H1 (cell line): ENCODE measurements at regions not wholly inside any gene's neighbourhood (a gene's known extent, or its start where the extent isn't known, plus 50 kb on each side); places are given as distances from the start of the nearest gene placed in this dataset.

Experiments
- CTCF ChIA-PET: fragments of 300-600 bp; sonication (Branson Sonifier 250); formaldehyde crosslinking; loops from one replicate; lab custom pipeline; 2021; ENCODE audit not compliant: partially characterized antibody; lab: Charles Lee
- POLR2A ChIA-PET: fragments of 300-600 bp; sonication (Branson Sonifier 250); formaldehyde crosslinking; loops from one replicate; lab custom pipeline; 2021; ENCODE audit warnings: inconsistent platforms; ENCODE audit not compliant: partially characterized antibody; lab: Charles Lee
- DNase-seq, 2 experiments: peaks; one replicate each; pipeline versions ENCODE4 v3.0.0 to v3.0.0-alpha.2; 2010 to 2022; ENCODE audit warnings: low spot score in 2 of 2, low read depth in 1 of 2, mixed read lengths in 1 of 2
- FAIRE-seq: peaks from 2 replicates; lab custom pipeline; 2011; peaks lifted over from hg19 to GRCh38; lab: Jason Lieb, UNC
- H2AFZ ChIP-seq: 2 replicates; pipeline ENCODE4 v1.8.1; 2012; ENCODE audit warnings: low read length, inconsistent platforms
- H2AK5ac ChIP-seq: 2 replicates; pipeline ENCODE4 v1.6.1; 2013; ENCODE audit warnings: low read depth, low read length
- H2BK120ac ChIP-seq: replicated peaks from 2 replicates; pipeline ENCODE3; 2013; ENCODE audit warnings: low read depth, low read length, inconsistent platforms
- H2BK12ac ChIP-seq: 2 replicates; pipeline ENCODE4 v1.6.1; 2013; ENCODE audit warnings: low read depth, low read length
- H2BK15ac ChIP-seq: 2 replicates; pipeline ENCODE4 v1.6.1; 2013; ENCODE audit warnings: low read length
- H2BK20ac ChIP-seq: 2 replicates; pipeline ENCODE4 v1.6.1; 2013; ENCODE audit warnings: low read length
- H2BK5ac ChIP-seq: 2 replicates; pipeline ENCODE4 v1.6.1; 2013; ENCODE audit warnings: low read depth, low read length
- H3K14ac ChIP-seq: 2 replicates; pipeline ENCODE4 v1.6.1; 2013; ENCODE audit warnings: inconsistent platforms; ENCODE audit not compliant: insufficient read length
- H3K18ac ChIP-seq: 2 replicates; pipeline ENCODE4 v1.6.1; 2013; ENCODE audit warnings: low read length; ENCODE audit errors: extremely low read depth
- H3K23ac ChIP-seq: 2 replicates; pipeline ENCODE4 v1.6.1; 2013; ENCODE audit warnings: inconsistent platforms; ENCODE audit not compliant: insufficient read length
- H3K23me2 ChIP-seq: 2 replicates; pipeline ENCODE4 v1.6.1; 2013; ENCODE audit warnings: low read depth, low read length
- H3K27ac ChIP-seq: 2 replicates; pipeline ENCODE4 v1.6.1; 2011; ENCODE audit warnings: low read depth, low read length, inconsistent platforms
- H3K27me3 ChIP-seq, 4 experiments: replicated peaks in 1 of 4; 1 replicate in 1 of 4; 2 replicates in 3 of 4; pipeline versions ENCODE4 v1.6.1 to v1.8.1; 2011 to 2013; ENCODE audit warnings: low read length in 3 of 4, mild to moderate bottlenecking in 3 of 4, inconsistent platforms in 2 of 4, mixed read lengths in 2 of 4, moderate library complexity in 1 of 4; ENCODE audit not compliant: control insufficient read depth in 3 of 4, insufficient read depth in 3 of 4; ENCODE audit errors: extremely low read depth in 1 of 4
- H3K36me3 ChIP-seq, 4 experiments: 2 replicates each; pipeline versions ENCODE4 v1.6.1 to v1.8.1; 2011 to 2013; ENCODE audit warnings: mild to moderate bottlenecking in 4 of 4, low read length in 3 of 4, moderate library complexity in 2 of 4, control low read depth in 1 of 4, inconsistent platforms in 1 of 4; ENCODE audit not compliant: insufficient read depth in 4 of 4, control insufficient read depth in 2 of 4
- H3K4ac ChIP-seq: replicated peaks from 2 replicates; pipeline ENCODE3; 2013; ENCODE audit warnings: low read length, low read depth, mixed read lengths, inconsistent platforms; ENCODE audit not compliant: insufficient read length
- H3K4me1 ChIP-seq, 4 experiments: replicated peaks in 1 of 4; 1 replicate in 1 of 4; 2 replicates in 3 of 4; pipeline versions ENCODE4 v1.6.1 to v1.8.1; 2011 to 2013; ENCODE audit warnings: low read length in 3 of 4, inconsistent platforms in 2 of 4, mixed read lengths in 1 of 4; ENCODE audit not compliant: insufficient read depth in 4 of 4, control insufficient read depth in 3 of 4
- H3K4me2 ChIP-seq, 2 experiments: 2 replicates each; pipeline versions ENCODE4 v1.6.1 to v1.8.1; 2011 to 2013; ENCODE audit warnings: low read depth in 2 of 2, low read length in 2 of 2, control low read depth in 1 of 2, inconsistent platforms in 1 of 2, mild to moderate bottlenecking in 1 of 2; ENCODE audit not compliant: insufficient read depth in 1 of 2
- H3K4me3 ChIP-seq, 4 experiments: fragments of 200-600, 300-600 bp in 1 of 4; sonication (generic), shearing (Covaris generic), sonication (Bioruptor Twin) in 1 of 4; 2 replicates each; pipeline versions ENCODE4 v1.5.1 to v1.8.1; 2011 to 2016; ENCODE audit warnings: low read length in 4 of 4, low read depth in 3 of 4, control low read depth in 2 of 4, inconsistent platforms in 2 of 4, mild to moderate bottlenecking in 2 of 4, mixed read lengths in 1 of 4, moderate library complexity in 1 of 4; ENCODE audit not compliant: insufficient read depth in 2 of 4; ENCODE audit errors: extremely low read depth in 1 of 4
- H3K56ac ChIP-seq: replicated peaks from 2 replicates; pipeline ENCODE3; 2013; ENCODE audit warnings: low read depth, mild to moderate bottlenecking, mixed read lengths, low read length, inconsistent platforms; ENCODE audit not compliant: insufficient read length
- H3K79me1 ChIP-seq: 2 replicates; pipeline ENCODE4 v1.6.1; 2013; ENCODE audit warnings: low read depth, low read length, control low read depth
- H3K79me2 ChIP-seq, 2 experiments: 2 replicates each; pipeline versions ENCODE4 v1.6.1 to v1.8.1; 2012 to 2013; ENCODE audit warnings: low read length in 2 of 2, mild to moderate bottlenecking in 2 of 2, inconsistent platforms in 1 of 2; ENCODE audit not compliant: insufficient read depth in 2 of 2, control insufficient read depth in 1 of 2
- H3K9ac ChIP-seq, 4 experiments: replicated peaks in 1 of 4; 1 replicate in 1 of 4; 2 replicates in 3 of 4; pipeline versions ENCODE4 v1.6.1 to v1.8.1; 2011 to 2013; ENCODE audit warnings: low read depth in 3 of 4, low read length in 3 of 4, control low read depth in 2 of 4, mild to moderate bottlenecking in 2 of 4, moderate library complexity in 2 of 4, inconsistent platforms in 1 of 4; ENCODE audit errors: extremely low read depth in 1 of 4
- H3K9me3 ChIP-seq, 2 experiments: 2 replicates each; pipeline versions ENCODE4 v1.6.1 to v1.8.1; 2012 to 2013; ENCODE audit warnings: mild to moderate bottlenecking in 2 of 2, moderate library complexity in 2 of 2, control low read depth in 1 of 2, inconsistent platforms in 1 of 2, low read depth in 1 of 2, low read length in 1 of 2, mixed read lengths in 1 of 2; ENCODE audit not compliant: insufficient read depth in 2 of 2
- H4K20me1 ChIP-seq, 2 experiments: replicated peaks in 1 of 2; 2 replicates each; pipeline versions ENCODE3 to v1.8.1; 2011 to 2013; ENCODE audit warnings: inconsistent platforms in 2 of 2, low read length in 2 of 2, mild to moderate bottlenecking in 1 of 2; ENCODE audit not compliant: insufficient read depth in 2 of 2, control insufficient read depth in 1 of 2
- H4K5ac ChIP-seq: 2 replicates; pipeline ENCODE4 v1.6.1; 2013; ENCODE audit warnings: low read length, low read depth, mixed read lengths, inconsistent platforms; ENCODE audit not compliant: insufficient read length
- H4K8ac ChIP-seq: 2 replicates; pipeline ENCODE4 v1.8.0; 2013; ENCODE audit warnings: mild to moderate bottlenecking, moderate library complexity, low read length, inconsistent platforms; ENCODE audit not compliant: insufficient read depth; ENCODE audit errors: extremely low read depth
- H4K91ac ChIP-seq: replicated peaks from 2 replicates; pipeline ENCODE3; 2013; ENCODE audit warnings: low read length, mixed read lengths, inconsistent platforms; ENCODE audit not compliant: insufficient read length
- ASH2L ChIP-seq: fragments of 200-600, 300-600 bp; sonication (generic); IDR thresholded peaks from one replicate; pipeline ENCODE4 v1.7.1; 2017; ENCODE audit warnings: low read length
- BACH1 ChIP-seq: IDR thresholded peaks from 2 replicates; pipeline ENCODE4 v1.6.1; 2012; ENCODE audit warnings: low read length, improper control_type of control experiment
- JUND ChIP-seq: IDR thresholded peaks from 2 replicates; pipeline ENCODE4 v1.6.1; 2011; ENCODE audit warnings: mild to moderate bottlenecking, improper control_type of control experiment, low read length
- WGBS, 2 experiments: shearing (Covaris generic) in 1 of 2; methylation state at CpG; one replicate each; pipeline versions ENCODE4 v1.1.6 to v1.1.7; 2013 to 2015; ENCODE audit warnings: low lambda C conversion rate in 2 of 2, mixed read lengths in 2 of 2, inconsistent platforms in 1 of 2, low coverage in 1 of 2, missing lambda C conversion rate in 1 of 2; ENCODE audit not compliant: insufficient replicate concordance in 2 of 2, insufficient coverage in 1 of 2, insufficient read length in 1 of 2; ENCODE audit errors: extremely low coverage in 1 of 2, missing lambda C conversion rate in 1 of 2; 5-methylcytosine and 5-hydroxymethylcytosine counted together

DNA sequence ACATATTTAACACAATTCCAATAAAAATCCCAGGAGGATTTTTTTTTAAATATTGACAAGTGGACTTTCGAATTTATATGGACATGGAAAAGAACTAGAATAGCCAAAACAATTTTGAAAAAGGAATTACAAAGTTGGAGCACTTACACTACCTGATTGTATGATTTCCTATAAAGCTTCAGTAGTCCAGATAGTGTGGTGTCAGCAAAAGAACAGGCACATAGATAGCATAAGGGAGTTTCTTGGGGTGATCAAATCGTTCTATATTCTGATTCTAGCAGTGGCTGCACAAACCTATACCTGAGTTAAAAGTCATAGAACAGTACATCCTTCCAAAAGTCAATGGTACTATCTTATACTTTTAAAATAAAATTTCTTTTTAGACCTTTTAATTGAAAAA is 66.4 kb upstream of the CES5A start:
- Histone ChIP-seq H4K91ac (no peak overlapping the region), H3K23ac (no peak overlapping the region), H4K20me1 (no peaks in the 10 kb centered on the region), H3K23me2 (no peaks in the 10 kb centered on the region), H2AK5ac (no peak overlapping the region), H2AFZ (no peak overlapping the region), H3K79me2 (no peaks in the 10 kb centered on the region), H3K4me1 (0 out of 7 replicates have a peak, but pooled peaks cover 0 to 2% (median 0%) of the 10 kb centered on the region in 4 experiments), H3K14ac (no peak overlapping the region), H2BK12ac (no peak overlapping the region), H3K56ac (no peak overlapping the region), H4K5ac (no peak overlapping the region), H3K79me1 (no peaks in the 10 kb centered on the region), H3K9me3 (no peaks in the 10 kb centered on the region), H3K27ac (no peak overlapping the region), H3K9ac (no peak overlapping the region), H2BK20ac (no peak overlapping the region), H2BK5ac (no peak overlapping the region), H3K36me3 (no peaks in the 10 kb centered on the region), H3K4me3 (no peak overlapping the region), H3K4ac (no peak overlapping the region), H3K27me3 (no peaks in the 10 kb centered on the region), H3K4me2 (no peak overlapping the region), H2BK15ac (no peak overlapping the region), H2BK120ac (no peak overlapping the region), H3K18ac (no peak overlapping the region), H4K8ac (no peak overlapping the region)
- FAIRE-seq (no peak), DNase-seq (no peak)
- ChIA-PET POLR2A (no interaction called here), CTCF (interaction anchor here (0.7 to 1.2 kb wide), 2 partner anchors 81 to 229 kb away, joined by 3 read pairs; no protein-coding TSS in a partner anchor)
- 84% methylated on average over 2 of the region's 2 CpGs; no CpG with 5 or more reads in 1 of the 2 experiments for WGBS, 2 experiments
- no peak for TF ChIP-seq BACH1
- TF ChIP-seq ASH2L = no peak
- TF ChIP-seq JUND = no peak
